NCI-H446 (cell line): ENCODE measurements at regions not wholly inside any gene's neighbourhood (a gene's known extent, or its start where the extent isn't known, plus 50 kb on each side); places are given as distances from the start of the nearest gene placed in this dataset.
A peak's percentile ranks its signal among the peaks of the same experiment; 100 is the strongest.

Source experiments
- DNase-seq, 2 experiments: peaks; one replicate each; lab custom pipeline; 2025; lab: John Stamatoyannopoulos, UW

- DNase-seq, result peak in 1 of 2 experiments; percentile 46
Measured at GRCh38 chr2:18889565-18890332, 300.4 kb upstream of the NT5C1B start.

- no peak for DNase-seq
Measured at GRCh38 chr2:18885457-18885856, 296.1 kb upstream of the NT5C1B start.

- DNase-seq, result no peak
Measured at GRCh38 chr2:18883616-18884456, 294.5 kb upstream of the NT5C1B start.

- no peak for DNase-seq
Measured at GRCh38 chr2:18871430-18871829, 282.1 kb upstream of the NT5C1B start.

- DNase-seq, result no peak
Measured at GRCh38 chr2:18870307-18870706, 280.9 kb upstream of the NT5C1B start.

- DNase-seq, result no peak
Measured at GRCh38 chr2:18861951-18862350, 272.6 kb upstream of the NT5C1B start.

GRCh38 chr2:18860179-18860578 lies 270.8 kb upstream of the NT5C1B start:
- DNase-seq, result no peak

- no peak for DNase-seq
Measured at GRCh38 chr2:18856765-18857164, 267.4 kb upstream of the NT5C1B start.

- no peak for DNase-seq
Measured at GRCh38 chr2:18855027-18855426, 265.7 kb upstream of the NT5C1B start.

- DNase-seq, result no peak
Measured at GRCh38 chr2:18849841-18850578, 260.6 kb upstream of the NT5C1B start.

- DNase-seq, result no peak
Measured at GRCh38 chr2:18848646-18849045, 259.3 kb upstream of the NT5C1B start.

- DNase-seq, result no peak
Measured at GRCh38 chr2:18845854-18846445, 256.6 kb upstream of the NT5C1B start.

GRCh38 chr2:18842836-18843235 lies 253.5 kb upstream of the NT5C1B start:
- no peak for DNase-seq

GRCh38 chr2:18841248-18842150 lies 252.1 kb upstream of the NT5C1B start:
- no peak for DNase-seq

- no peak for DNase-seq
Measured at GRCh38 chr2:18837240-18837639, 247.9 kb upstream of the NT5C1B start.

- no peak for DNase-seq
Measured at GRCh38 chr2:18836436-18836835, 247.1 kb upstream of the NT5C1B start.

- no peak for DNase-seq
Measured at GRCh38 chr2:18835787-18836186, 246.4 kb upstream of the NT5C1B start.

- DNase-seq, result no peak
Measured at GRCh38 chr2:18834341-18834740, 245.0 kb upstream of the NT5C1B start.

GRCh38 chr2:18833941-18834340 lies 244.6 kb upstream of the NT5C1B start:
- no peak for DNase-seq

GRCh38 chr2:18831916-18832510 lies 242.6 kb upstream of the NT5C1B start:
- DNase-seq, result no peak

GRCh38 chr2:18830962-18831361 lies 241.6 kb upstream of the NT5C1B start:
- DNase-seq, result no peak
